Liver (tissue), 8 donors: ENCODE measurements at regions not wholly inside any gene's neighbourhood (a gene's known extent, or its start where the extent isn't known, plus 50 kb on each side); places are given as distances from the start of the nearest gene placed in this dataset.

Experiments used
- DNase-seq: peaks from one replicate; pipeline ENCODE4 v3.0.0-alpha.2; 2017; ENCODE audit warnings: low spot score
- H3K27ac ChIP-seq, 2 donors: one replicate each; pipeline ENCODE4 v1.7.0; 2013; ENCODE audit warnings: inconsistent platforms in 2 of 2, low read length in 2 of 2, control low read depth in 1 of 2, low read depth in 1 of 2, mild to moderate bottlenecking in 1 of 2
- H3K27me3 ChIP-seq, 4 donors: one replicate each; pipeline versions ENCODE4 v1.6.1 to v1.7.0; 2013; ENCODE audit warnings: low read length in 3 of 4, inconsistent platforms in 1 of 4, mild to moderate bottlenecking in 1 of 4, moderate library complexity in 1 of 4; ENCODE audit not compliant: control insufficient read depth in 4 of 4, insufficient read depth in 4 of 4
- H3K36me3 ChIP-seq, 4 donors: one replicate each; pipeline versions ENCODE4 v1.6.1 to v1.7.0; 2013; ENCODE audit warnings: low read length in 3 of 4, mild to moderate bottlenecking in 3 of 4, low read depth in 1 of 4, moderate library complexity in 1 of 4; ENCODE audit not compliant: control insufficient read depth in 4 of 4, insufficient read depth in 3 of 4
- H3K4me1 ChIP-seq, 4 donors: one replicate each; pipeline versions ENCODE4 v1.6.1 to v1.7.0; 2013; ENCODE audit warnings: low read length in 3 of 4, mild to moderate bottlenecking in 3 of 4, moderate library complexity in 1 of 4; ENCODE audit not compliant: control insufficient read depth in 4 of 4, insufficient read depth in 4 of 4
- H3K4me3 ChIP-seq, 3 donors: one replicate each; pipeline versions ENCODE4 v1.6.1 to v1.7.0; 2013; ENCODE audit warnings: low read length in 3 of 3, control low read depth in 1 of 3, low read depth in 1 of 3, mild to moderate bottlenecking in 1 of 3
- H3K9ac ChIP-seq, 2 donors: one replicate each; pipeline ENCODE4 v1.7.0; 2013; ENCODE audit warnings: low read length in 2 of 2, mild to moderate bottlenecking in 2 of 2, moderate library complexity in 2 of 2, control low read depth in 1 of 2, low read depth in 1 of 2
- H3K9me3 ChIP-seq, 4 donors: one replicate each; pipeline versions ENCODE4 v1.6.1 to v1.7.0; 2013; ENCODE audit warnings: low read length in 3 of 4; ENCODE audit not compliant: control insufficient read depth in 4 of 4
- ATF3 ChIP-seq: IDR thresholded peaks from 2 replicates; pipeline ENCODE4 v1.6.1; 2016; ENCODE audit warnings: antibody characterized with exemption
- CTCF ChIP-seq: fragments of 150-350 bp; IDR thresholded peaks from 2 replicates; pipeline ENCODE4 v1.5.1; 2017; ENCODE audit warnings: improper control_type of control experiment, low read depth, low read length; ENCODE audit not compliant: missing input control
- EGR1 ChIP-seq, 2 donors: IDR thresholded peaks; 2 replicates each; pipeline ENCODE4 v1.6.1; 2016 to 2018; ENCODE audit warnings: antibody characterized with exemption in 2 of 2, low read depth in 2 of 2
- FOXA1 ChIP-seq: IDR thresholded peaks from 2 replicates; pipeline ENCODE4 v1.6.1; 2016; ENCODE audit warnings: antibody characterized with exemption
- GABPA ChIP-seq, 2 donors: IDR thresholded peaks in 1 of 2; conservative IDR thresholded peaks in 1 of 2; 2 replicates each; pipeline ENCODE4 v1.6.1; 2016; ENCODE audit warnings: antibody characterized with exemption in 2 of 2, mild to moderate bottlenecking in 1 of 2, moderate library complexity in 1 of 2
- HNF4G ChIP-seq: IDR thresholded peaks from 2 replicates; pipeline ENCODE4 v1.6.1; 2016; ENCODE audit warnings: antibody characterized with exemption
- JUND ChIP-seq, 2 donors: IDR thresholded peaks; 2 replicates each; pipeline ENCODE4 v1.6.1; 2016; ENCODE audit warnings: antibody characterized with exemption in 2 of 2
- MAX ChIP-seq: IDR thresholded peaks from 2 replicates; pipeline ENCODE4 v1.6.1; 2016; ENCODE audit warnings: antibody characterized with exemption
- NR2F2 ChIP-seq: IDR thresholded peaks from 2 replicates; pipeline ENCODE4 v1.6.1; 2016; ENCODE audit warnings: antibody characterized with exemption
- REST ChIP-seq: IDR thresholded peaks from 2 replicates; pipeline ENCODE4 v1.6.1; 2016; ENCODE audit warnings: antibody characterized with exemption, mild to moderate bottlenecking
- RXRA ChIP-seq, 2 donors: IDR thresholded peaks; 2 replicates each; pipeline ENCODE4 v1.6.1; 2017 to 2018; ENCODE audit warnings: antibody characterized with exemption in 2 of 2, mild to moderate bottlenecking in 1 of 2
- SP1 ChIP-seq: IDR thresholded peaks from 2 replicates; pipeline ENCODE4 v1.6.1; 2018; ENCODE audit warnings: antibody characterized with exemption, mild to moderate bottlenecking
- TAF1 ChIP-seq: conservative IDR thresholded peaks from 2 replicates; pipeline ENCODE4 v1.6.1; 2016; ENCODE audit warnings: antibody characterized with exemption, mild to moderate bottlenecking
- YY1 ChIP-seq: IDR thresholded peaks from 2 replicates; pipeline ENCODE4 v1.6.1; 2016; ENCODE audit warnings: antibody characterized with exemption, mild to moderate bottlenecking
- ZBTB33 ChIP-seq: IDR thresholded peaks from 2 replicates; pipeline ENCODE4 v1.6.1; 2016; ENCODE audit warnings: antibody characterized with exemption
- WGBS: extraction: QIAGEN DNeasy Blood & Tissue Kit; methylation state at CpG from one replicate; pipeline ENCODE4 v1.1.7; 2013; 5-methylcytosine and 5-hydroxymethylcytosine counted together
- donor health status: healthy.
- donor health status: healthy.
- donor health status: healthy.
- donor health status: healthy.
- donor health status: healthy.

- no peak overlapping the region for H3K9ac ChIP-seq
- no peak overlapping the region for H3K27ac ChIP-seq
- no peak for DNase-seq
- H3K4me1 ChIP-seq, result peaks cover 0 to 4% (median 2%) of the 10 kb centered on the region in 4 donors
- WGBS, result 84% methylated on average over 28 of the region's 28 CpGs
- no peaks in the 10 kb centered on the region for H3K9me3 ChIP-seq
- H3K4me3 ChIP-seq, result no peak overlapping the region
- no peaks in the 10 kb centered on the region for H3K36me3 ChIP-seq
- TF ChIP-seq ATF3, result no peak
- no peak for TF ChIP-seq JUND (IDR thresholded peaks at IDR 0.05)
- TF ChIP-seq EGR1 (IDR thresholded peaks at IDR 0.05; ENCODE audit: low read depth in 2 of 2), result no peak
- no peak for TF ChIP-seq MAX
- no peak for TF ChIP-seq REST
- no peak for TF ChIP-seq SP1
- no peak for TF ChIP-seq TAF1
- no peak for TF ChIP-seq CTCF
- TF ChIP-seq RXRA (IDR thresholded peaks at IDR 0.05), result no peak
- no peak for TF ChIP-seq NR2F2
- no peak for TF ChIP-seq FOXA1
- no peaks in the 10 kb centered on the region for H3K27me3 ChIP-seq
These were observed 111.7 kb upstream of the GPC1 start for GRCh38 chr2:240323601-240324291.

- Histone ChIP-seq H3K4me3 (no peak overlapping the region), H3K9me3 (no peaks in the 10 kb centered on the region), H3K27ac (no peak overlapping the region), H3K9ac (no peak overlapping the region), H3K36me3 (no peaks in the 10 kb centered on the region), H3K4me1 (peaks cover 0 to 4% (median 2%) of the 10 kb centered on the region in 4 donors), H3K27me3 (no peaks in the 10 kb centered on the region)
- no peak for DNase-seq
- 80% methylated on average over 25 of the region's 25 CpGs for WGBS
- TF ChIP-seq YY1 (no peak), EGR1 (IDR thresholded peaks at IDR 0.05; ENCODE audit: low read depth in 2 of 2) (no peak), SP1 (no peak), RXRA (IDR thresholded peaks at IDR 0.05) (no peak), GABPA (IDR thresholded peaks at IDR 0.05 in 1 of 2, conservative IDR thresholded peaks at IDR 0.05 in 1 of 2) (no peak), ATF3 (no peak), REST (no peak), ZBTB33 (no peak), FOXA1 (no peak), HNF4G (no peak), CTCF (no peak)
These were observed 111.0 kb upstream of the GPC1 start for GRCh38 chr2:240324312-240325015.
